ENCODE measurements at regions not wholly inside any gene's neighbourhood (a gene's known extent, or its start where the extent isn't known, plus 50 kb on each side); places are given as distances from the start of the nearest gene placed in this dataset.

- Histone ChIP-seq H4K20me1 (ENCODE audit: control insufficient read depth, insufficient read depth, low read depth, low read length) (no peaks in the 10 kb centered on the region), H3K9me3 (ENCODE audit: control insufficient read depth, insufficient read depth, low read length) (no peaks in the 10 kb centered on the region), H3K36me3 (ENCODE audit: control insufficient read depth, low read length) (no peaks in the 10 kb centered on the region), H3K27me3 (ENCODE audit: control insufficient read depth, low read length) (peaks cover 7% of the 10 kb centered on the region; the same call in 1 of the 2 replicates), H3K4me1 (ENCODE audit: control insufficient read depth, low read length) (no peaks in the 10 kb centered on the region), H3K9me2 (replicated peaks; ENCODE audit: control insufficient read depth, low read length) (no peaks in the 10 kb centered on the region), H3K27ac (ENCODE audit: low read depth, low read length) (no peak overlapping the region), H3F3A (ENCODE audit: control insufficient read depth, insufficient read depth) (no peaks in the 10 kb centered on the region), H3K79me2 (ENCODE audit: control insufficient read depth, low read length) (no peaks in the 10 kb centered on the region), H3K4me2 (ENCODE audit: low read length) (no peak overlapping the region), H3K4me3 (ENCODE audit: low read length) (no peak overlapping the region)
- no peak for TF ChIP-seq CTCF (IDR thresholded peaks at IDR 0.05; ENCODE audit: low read depth, low read length, poor library complexity, severe bottlenecking)
- TF ChIP-seq EZH2phosphoT487 (IDR thresholded peaks at IDR 0.05; ENCODE audit: borderline replicate concordance, low read length): no peak
These were observed 202.8 kb downstream of the SREK1 start for GRCh38 chr5:66346869-66347268.

GRCh38 chr5:66348387-66349125 lies 204.5 kb downstream of the SREK1 start:
- no peak overlapping the region for H3K27ac ChIP-seq (ENCODE audit: low read depth, low read length)
- H3K27me3 ChIP-seq (ENCODE audit: control insufficient read depth, low read length): peaks cover 7% of the 10 kb centered on the region; the same call in 1 of the 2 replicates
- no peaks in the 10 kb centered on the region for H3K9me2 ChIP-seq (replicated peaks; ENCODE audit: control insufficient read depth, low read length)
- H3K36me3 ChIP-seq (ENCODE audit: control insufficient read depth, low read length): no peaks in the 10 kb centered on the region
- H3K4me2 ChIP-seq (ENCODE audit: low read length): no peak overlapping the region
- TF ChIP-seq CTCF (IDR thresholded peaks at IDR 0.05; ENCODE audit: low read depth, low read length, poor library complexity, severe bottlenecking): no peak
- no peak for TF ChIP-seq EZH2phosphoT487 (IDR thresholded peaks at IDR 0.05; ENCODE audit: borderline replicate concordance, low read length)
- H4K20me1 ChIP-seq (ENCODE audit: control insufficient read depth, insufficient read depth, low read depth, low read length): no peaks in the 10 kb centered on the region
- H3F3A ChIP-seq (ENCODE audit: control insufficient read depth, insufficient read depth): no peaks in the 10 kb centered on the region
- no peak overlapping the region for H3K4me3 ChIP-seq (ENCODE audit: low read length)
- H3K9me3 ChIP-seq (ENCODE audit: control insufficient read depth, insufficient read depth, low read length): no peaks in the 10 kb centered on the region
- no peaks in the 10 kb centered on the region for H3K4me1 ChIP-seq (ENCODE audit: control insufficient read depth, low read length)
- no peaks in the 10 kb centered on the region for H3K79me2 ChIP-seq (ENCODE audit: control insufficient read depth, low read length)

- TF ChIP-seq CTCF (IDR thresholded peaks at IDR 0.05; ENCODE audit: low read depth, low read length, poor library complexity, severe bottlenecking) (no peak), EZH2phosphoT487 (IDR thresholded peaks at IDR 0.05; ENCODE audit: borderline replicate concordance, low read length) (no peak)
- H3K4me1 ChIP-seq (ENCODE audit: control insufficient read depth, low read length): no peaks in the 10 kb centered on the region
- H4K20me1 ChIP-seq (ENCODE audit: control insufficient read depth, insufficient read depth, low read depth, low read length): no peaks in the 10 kb centered on the region
- no peak overlapping the region for H3K4me2 ChIP-seq (ENCODE audit: low read length)
- no peak overlapping the region for H3K4me3 ChIP-seq (ENCODE audit: low read length)
- H3K36me3 ChIP-seq (ENCODE audit: control insufficient read depth, low read length): no peaks in the 10 kb centered on the region
- no peaks in the 10 kb centered on the region for H3K9me3 ChIP-seq (ENCODE audit: control insufficient read depth, insufficient read depth, low read length)
- no peaks in the 10 kb centered on the region for H3K9me2 ChIP-seq (replicated peaks; ENCODE audit: control insufficient read depth, low read length)
- H3K79me2 ChIP-seq (ENCODE audit: control insufficient read depth, low read length): no peaks in the 10 kb centered on the region
- H3K27me3 ChIP-seq (ENCODE audit: control insufficient read depth, low read length): peaks cover 7% of the 10 kb centered on the region; the same call in 1 of the 2 replicates
- no peaks in the 10 kb centered on the region for H3F3A ChIP-seq (ENCODE audit: control insufficient read depth, insufficient read depth)
- H3K27ac ChIP-seq (ENCODE audit: low read depth, low read length): no peak overlapping the region
These were observed 207.7 kb downstream of the SREK1 start for GRCh38 chr5:66351813-66352212.

Measured in DOHH2 (cell line).